ENCODE measurements at regions not wholly inside any gene's neighbourhood (a gene's known extent, or its start where the extent isn't known, plus 50 kb on each side); places are given as distances from the start of the nearest gene placed in this dataset.

- TF ChIP-seq, protein P1, sequence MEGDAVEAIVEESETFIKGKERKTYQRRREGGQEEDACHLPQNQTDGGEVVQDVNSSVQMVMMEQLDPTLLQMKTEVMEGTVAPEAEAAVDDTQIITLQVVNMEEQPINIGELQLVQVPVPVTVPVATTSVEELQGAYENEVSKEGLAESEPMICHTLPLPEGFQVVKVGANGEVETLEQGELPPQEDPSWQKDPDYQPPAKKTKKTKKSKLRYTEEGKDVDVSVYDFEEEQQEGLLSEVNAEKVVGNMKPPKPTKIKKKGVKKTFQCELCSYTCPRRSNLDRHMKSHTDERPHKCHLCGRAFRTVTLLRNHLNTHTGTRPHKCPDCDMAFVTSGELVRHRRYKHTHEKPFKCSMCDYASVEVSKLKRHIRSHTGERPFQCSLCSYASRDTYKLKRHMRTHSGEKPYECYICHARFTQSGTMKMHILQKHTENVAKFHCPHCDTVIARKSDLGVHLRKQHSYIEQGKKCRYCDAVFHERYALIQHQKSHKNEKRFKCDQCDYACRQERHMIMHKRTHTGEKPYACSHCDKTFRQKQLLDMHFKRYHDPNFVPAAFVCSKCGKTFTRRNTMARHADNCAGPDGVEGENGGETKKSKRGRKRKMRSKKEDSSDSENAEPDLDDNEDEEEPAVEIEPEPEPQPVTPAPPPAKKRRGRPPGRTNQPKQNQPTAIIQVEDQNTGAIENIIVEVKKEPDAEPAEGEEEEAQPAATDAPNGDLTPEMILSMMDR (IDR thresholded peaks at IDR 0.05), result no peak
- no peak for TF ChIP-seq POLR2AphosphoS5 (IDR thresholded peaks at IDR 0.05)
Observed at GRCh38 chr7:17660116-17660515, 280.2 kb downstream of the SNX13 start.

Measured in esophagus muscularis mucosa (tissue), 3 donors.